Chondrocyte (in vitro differentiated cells): ENCODE measurements at regions not wholly inside any gene's neighbourhood (a gene's known extent, or its start where the extent isn't known, plus 50 kb on each side); places are given as distances from the start of the nearest gene placed in this dataset.

Experiments used
- DNase-seq: peaks from one replicate; pipeline ENCODE4 v3.0.0; 2021; ENCODE audit warnings: mixed read lengths, low spot score
- H3K27ac Mint-ChIP-seq: one replicate; pipeline ENCODE4 v1.8.0; 2021; ENCODE audit warnings: mild to moderate bottlenecking, moderate library complexity, mixed read lengths; ENCODE audit not compliant: unreplicated experiment
- H3K27me3 Mint-ChIP-seq: 2 replicates; pipeline ENCODE4 v1.8.0; 2021; ENCODE audit warnings: low read depth, mixed read lengths
- H3K36me3 Mint-ChIP-seq: 2 replicates; pipeline ENCODE4 v1.8.0; 2021; ENCODE audit warnings: low read depth, mixed read lengths
- H3K4me1 Mint-ChIP-seq: 2 replicates; pipeline ENCODE4 v1.8.0; 2021; ENCODE audit warnings: low read depth, mild to moderate bottlenecking, mixed read lengths
- H3K4me3 Mint-ChIP-seq: one replicate; pipeline ENCODE4 v1.8.0; 2021; ENCODE audit warnings: mild to moderate bottlenecking, moderate library complexity, mixed read lengths; ENCODE audit not compliant: unreplicated experiment
- H3K9me3 Mint-ChIP-seq: 2 replicates; pipeline ENCODE4 v1.8.0; 2021; ENCODE audit warnings: low read depth, mixed read lengths
- TF ChIP-seq, protein P1 (sequence below): fragments of 200-600 bp; sonication (generic); IDR thresholded peaks from 2 replicates; pipeline ENCODE4 v1.5.0; 2021; ENCODE audit warnings: antibody characterized with exemption, mild to moderate bottlenecking, moderate library complexity

DNA sequence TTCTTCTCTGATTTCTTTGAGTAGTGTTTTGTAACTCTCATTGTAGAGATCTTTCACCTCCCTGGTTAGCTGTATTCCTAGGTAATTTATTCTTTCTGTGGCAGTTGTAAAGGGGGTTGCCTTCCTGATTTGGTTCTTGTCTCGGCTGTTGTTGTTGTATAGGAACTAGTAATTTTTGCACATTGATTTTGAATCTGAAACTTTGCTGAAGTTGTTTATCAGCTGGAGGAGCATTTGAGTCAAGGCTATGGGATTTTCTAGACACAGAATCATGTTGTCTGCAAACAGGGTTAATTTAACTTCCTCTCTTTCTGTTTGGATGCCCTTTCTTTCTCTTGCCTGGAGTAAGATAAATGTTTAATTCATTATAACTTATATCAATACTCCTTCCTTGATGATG, 86.4 kb downstream of the OLIG3 start:
- H3K9me3 Mint-ChIP-seq = peaks cover 19% of the 10 kb centered on the region
- H3K4me1 Mint-ChIP-seq = no peaks in the 10 kb centered on the region
- no peak overlapping the region for H3K4me3 Mint-ChIP-seq
- H3K36me3 Mint-ChIP-seq = no peaks in the 10 kb centered on the region
- TF ChIP-seq, protein P1, sequence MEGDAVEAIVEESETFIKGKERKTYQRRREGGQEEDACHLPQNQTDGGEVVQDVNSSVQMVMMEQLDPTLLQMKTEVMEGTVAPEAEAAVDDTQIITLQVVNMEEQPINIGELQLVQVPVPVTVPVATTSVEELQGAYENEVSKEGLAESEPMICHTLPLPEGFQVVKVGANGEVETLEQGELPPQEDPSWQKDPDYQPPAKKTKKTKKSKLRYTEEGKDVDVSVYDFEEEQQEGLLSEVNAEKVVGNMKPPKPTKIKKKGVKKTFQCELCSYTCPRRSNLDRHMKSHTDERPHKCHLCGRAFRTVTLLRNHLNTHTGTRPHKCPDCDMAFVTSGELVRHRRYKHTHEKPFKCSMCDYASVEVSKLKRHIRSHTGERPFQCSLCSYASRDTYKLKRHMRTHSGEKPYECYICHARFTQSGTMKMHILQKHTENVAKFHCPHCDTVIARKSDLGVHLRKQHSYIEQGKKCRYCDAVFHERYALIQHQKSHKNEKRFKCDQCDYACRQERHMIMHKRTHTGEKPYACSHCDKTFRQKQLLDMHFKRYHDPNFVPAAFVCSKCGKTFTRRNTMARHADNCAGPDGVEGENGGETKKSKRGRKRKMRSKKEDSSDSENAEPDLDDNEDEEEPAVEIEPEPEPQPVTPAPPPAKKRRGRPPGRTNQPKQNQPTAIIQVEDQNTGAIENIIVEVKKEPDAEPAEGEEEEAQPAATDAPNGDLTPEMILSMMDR = no peak
- peaks cover 25% of the 10 kb centered on the region for H3K27me3 Mint-ChIP-seq
- no peak overlapping the region for H3K27ac Mint-ChIP-seq
- no peak for DNase-seq

DNA sequence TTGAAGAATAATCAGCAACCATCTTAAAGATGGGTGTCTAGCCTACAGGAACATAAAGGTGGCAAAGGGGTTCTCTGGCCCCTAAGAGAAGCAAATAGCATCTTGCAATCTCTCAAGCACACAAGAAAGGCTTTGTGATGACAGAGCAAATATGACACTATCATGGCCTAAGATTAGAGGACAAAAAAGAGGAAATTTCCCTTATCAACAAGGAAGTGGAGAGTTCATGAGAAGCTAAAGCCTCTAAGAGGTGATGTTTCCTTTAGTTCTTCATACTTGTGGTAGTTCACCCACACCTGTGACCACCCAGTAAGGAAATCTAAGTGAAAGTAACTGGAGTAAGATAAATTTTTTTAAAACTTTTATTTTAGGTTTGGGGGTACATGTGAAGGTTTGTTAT, 88.4 kb downstream of the OLIG3 start:
- TF ChIP-seq, protein P1 = no peak
- no peak for DNase-seq
- Mint-ChIP-seq H3K4me1 (no peaks in the 10 kb centered on the region), H3K9me3 (peaks cover 19% of the 10 kb centered on the region), H3K27ac (no peak overlapping the region), H3K27me3 (peaks cover 27% of the 10 kb centered on the region), H3K4me3 (no peak overlapping the region), H3K36me3 (no peaks in the 10 kb centered on the region)

DNA sequence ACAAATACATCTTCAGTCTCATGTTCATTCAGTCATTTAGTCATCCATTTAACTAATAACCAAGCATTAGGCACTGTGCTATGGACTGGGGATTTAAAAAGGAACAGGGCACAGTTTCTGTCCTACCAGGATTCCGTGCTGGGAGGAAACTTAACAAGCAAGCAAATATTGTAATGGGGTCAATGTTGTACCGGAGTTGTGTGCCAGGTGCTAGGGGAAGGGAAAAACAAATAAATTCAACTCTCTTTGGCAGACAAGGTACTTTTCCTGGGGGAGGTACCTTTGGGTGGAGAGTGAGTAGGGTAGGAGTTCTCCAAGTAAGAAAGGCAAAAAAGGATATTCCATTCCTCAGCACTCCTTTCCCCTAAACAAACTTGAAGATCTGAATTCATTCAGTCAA, 90.3 kb downstream of the OLIG3 start:
- Mint-ChIP-seq H3K36me3 (no peaks in the 10 kb centered on the region), H3K9me3 (peaks cover 16% of the 10 kb centered on the region), H3K27me3 (peaks cover 26% of the 10 kb centered on the region), H3K4me3 (no peak overlapping the region), H3K4me1 (no peaks in the 10 kb centered on the region), H3K27ac (no peak overlapping the region)
- TF ChIP-seq, protein P1 = no peak
- DNase-seq = no peak

DNA sequence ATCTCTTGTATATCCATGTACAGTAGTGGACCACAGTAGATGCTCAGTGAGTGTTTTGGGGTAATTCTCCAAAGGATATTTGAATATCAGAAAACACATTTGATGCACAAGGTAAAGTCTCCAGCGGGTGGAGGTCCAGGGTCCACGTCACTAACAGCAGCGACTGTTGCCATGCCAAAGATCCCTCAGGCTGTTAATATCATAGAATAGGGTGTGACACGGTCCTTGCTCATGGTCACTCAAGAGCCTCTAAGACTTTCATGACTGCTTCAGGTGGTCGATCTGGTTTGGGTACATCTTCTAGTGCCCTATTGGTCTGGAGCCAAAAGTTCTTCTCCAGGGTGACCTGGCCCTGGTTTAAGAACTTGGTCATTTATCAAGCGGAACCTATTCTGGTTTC, 90.8 kb downstream of the OLIG3 start:
- Mint-ChIP-seq H3K4me1 (no peaks in the 10 kb centered on the region), H3K27ac (no peak overlapping the region), H3K27me3 (peaks cover 26% of the 10 kb centered on the region), H3K4me3 (no peak overlapping the region), H3K9me3 (peaks cover 16% of the 10 kb centered on the region), H3K36me3 (no peaks in the 10 kb centered on the region)
- no peak for DNase-seq
- TF ChIP-seq, protein P1 = no peak

DNA sequence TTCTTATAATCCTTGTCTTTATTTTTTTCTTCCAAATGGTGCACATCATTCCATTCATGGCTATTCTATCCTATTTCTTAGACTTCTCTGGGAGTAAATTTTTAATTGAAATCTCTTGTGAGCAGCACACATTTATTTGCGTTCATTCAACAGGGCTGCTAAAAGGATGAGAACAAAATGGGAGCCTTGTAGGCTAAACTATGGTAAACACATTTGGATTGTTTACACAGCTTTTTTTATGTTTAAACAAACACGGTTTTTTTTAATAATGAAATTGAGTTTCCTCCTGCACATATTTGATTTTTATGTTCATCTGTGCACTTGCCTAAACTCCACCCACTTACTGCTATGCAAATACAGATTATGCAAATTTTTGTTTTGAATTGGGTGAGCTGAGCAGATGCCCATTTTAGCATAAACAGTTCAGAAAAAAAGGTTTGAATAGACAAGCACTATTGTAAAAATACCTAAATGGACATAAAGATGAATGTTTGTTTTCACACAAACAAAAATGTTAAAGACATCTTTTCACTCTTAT, 92.0 kb downstream of the OLIG3 start:
- no peak for DNase-seq
- Mint-ChIP-seq H3K27ac (no peak overlapping the region), H3K9me3 (peaks cover 11% of the 10 kb centered on the region), H3K27me3 (peaks cover 25% of the 10 kb centered on the region), H3K4me3 (no peak overlapping the region), H3K4me1 (no peaks in the 10 kb centered on the region), H3K36me3 (no peaks in the 10 kb centered on the region)
- TF ChIP-seq, protein P1 = no peak
